ENCODE measurements at regions not wholly inside any gene's neighbourhood (a gene's known extent, or its start where the extent isn't known, plus 50 kb on each side); places are given as distances from the start of the nearest gene placed in this dataset.

- no peak for DNase-seq
Observed at GRCh38 chr9:124179196-124180071, 78.3 kb upstream of the NEK6 start.

- DNase-seq: peak; percentile 85
Observed at GRCh38 chr9:124180557-124180956, 77.2 kb upstream of the NEK6 start.

GRCh38 chr9:124182741-124183140 is 75.0 kb upstream of the NEK6 start:
- no peak for DNase-seq

- DNase-seq: no peak
Observed at GRCh38 chr9:124183772-124184171, 74.0 kb upstream of the NEK6 start.

GRCh38 chr9:124185413-124185812 is 72.3 kb upstream of the NEK6 start:
- DNase-seq: no peak

- no peak for DNase-seq
Observed at GRCh38 chr9:124187311-124187710, 70.4 kb upstream of the NEK6 start.

GRCh38 chr9:124188331-124189110 is 69.2 kb upstream of the NEK6 start:
- no peak for DNase-seq

GRCh38 chr9:124190761-124191160 is 67.0 kb upstream of the NEK6 start:
- no peak for DNase-seq

- no peak for DNase-seq
Observed at GRCh38 chr9:124191691-124192395, 65.9 kb upstream of the NEK6 start.

- no peak for DNase-seq
Observed at GRCh38 chr9:124196814-124197176, 61.0 kb upstream of the NEK6 start.

- DNase-seq: no peak
Observed at GRCh38 chr9:124197177-124198095, 60.3 kb upstream of the NEK6 start.

- no peak for DNase-seq
Observed at GRCh38 chr9:124198331-124198730, 59.4 kb upstream of the NEK6 start.

GRCh38 chr9:124198948-124199347 is 58.8 kb upstream of the NEK6 start:
- DNase-seq: no peak

GRCh38 chr9:124199474-124199873 is 58.3 kb upstream of the NEK6 start:
- DNase-seq: no peak

GRCh38 chr9:124202447-124202971 is 55.2 kb upstream of the NEK6 start:
- DNase-seq: no peak

- DNase-seq: no peak
Observed at GRCh38 chr9:124205686-124206352, 51.9 kb upstream of the NEK6 start.

- no peak for DNase-seq
Observed at GRCh38 chr9:124206391-124206790, 51.4 kb upstream of the NEK6 start.

Measured in right hindlimb (tissue), 1 donor.